Neuronal stem cell (in vitro differentiated cells): ENCODE measurements at regions not wholly inside any gene's neighbourhood (a gene's known extent, or its start where the extent isn't known, plus 50 kb on each side); places are given as distances from the start of the nearest gene placed in this dataset.

Experiments
- DNase-seq: peaks from one replicate; pipeline ENCODE4 v3.0.0-alpha.2; 2013; ENCODE audit warnings: low spot score
- H2AFZ ChIP-seq: one replicate; pipeline ENCODE4 v1.6.1; 2013; ENCODE audit warnings: mild to moderate bottlenecking, low read length, inconsistent platforms
- H2AK5ac ChIP-seq: 2 replicates; pipeline ENCODE4 v1.6.1; 2013; ENCODE audit warnings: low read depth, mild to moderate bottlenecking, inconsistent platforms, low read length, moderate library complexity, mixed read lengths
- H2BK120ac ChIP-seq: 2 replicates; pipeline ENCODE4 v1.6.1; 2013; ENCODE audit warnings: low read depth, mild to moderate bottlenecking, inconsistent platforms, low read length, moderate library complexity, mixed read lengths
- H2BK12ac ChIP-seq: one replicate; pipeline ENCODE4 v1.6.1; 2013; ENCODE audit warnings: low read length, inconsistent platforms
- H2BK15ac ChIP-seq: 2 replicates; pipeline ENCODE4 v1.6.1; 2013; ENCODE audit warnings: mild to moderate bottlenecking, low read length, inconsistent platforms, mixed read lengths
- H2BK5ac ChIP-seq: one replicate; pipeline ENCODE4 v1.6.1; 2013; ENCODE audit warnings: inconsistent platforms, mild to moderate bottlenecking, low read length, moderate library complexity
- H3K14ac ChIP-seq: one replicate; pipeline ENCODE4 v1.6.1; 2013; ENCODE audit warnings: low read length, inconsistent platforms
- H3K18ac ChIP-seq: 2 replicates; pipeline ENCODE4 v1.6.1; 2013; ENCODE audit warnings: low read length, inconsistent platforms
- H3K23ac ChIP-seq: 2 replicates; pipeline ENCODE4 v1.6.1; 2013; ENCODE audit warnings: low read depth, mild to moderate bottlenecking, mixed read lengths, low read length, inconsistent platforms; ENCODE audit not compliant: poor library complexity
- H3K27ac ChIP-seq: replicated peaks from 3 replicates; pipeline ENCODE4 v1.5.1; 2013; ENCODE audit warnings: low read length, inconsistent platforms
- H3K27me3 ChIP-seq, 3 experiments: 2 replicates each; pipeline ENCODE4 v1.6.1; 2013; ENCODE audit warnings: low read length in 3 of 3, mild to moderate bottlenecking in 2 of 3, inconsistent platforms in 1 of 3, low read depth in 1 of 3, mixed read lengths in 1 of 3, moderate library complexity in 1 of 3; ENCODE audit not compliant: control insufficient read depth in 3 of 3, insufficient read depth in 3 of 3
- H3K36me3 ChIP-seq, 2 donors: replicated peaks in 1 of 2; 2 replicates each; pipeline ENCODE4 v1.6.1; 2013; ENCODE audit warnings: low read length in 2 of 2; ENCODE audit not compliant: control insufficient read depth in 2 of 2, insufficient read depth in 2 of 2
- H3K4ac ChIP-seq: 2 replicates; pipeline ENCODE4 v1.6.1; 2013; ENCODE audit warnings: inconsistent platforms, mild to moderate bottlenecking, low read length, moderate library complexity
- H3K4me1 ChIP-seq, 2 donors: 1 replicate in 1 of 2; 2 replicates in 1 of 2; pipeline ENCODE4 v1.6.1; 2013; ENCODE audit warnings: low read length in 2 of 2, low read depth in 1 of 2; ENCODE audit not compliant: control insufficient read depth in 2 of 2, insufficient read depth in 1 of 2
- H3K4me2 ChIP-seq: one replicate; pipeline ENCODE4 v1.6.1; 2013; ENCODE audit warnings: mild to moderate bottlenecking, low read length, inconsistent platforms; ENCODE audit not compliant: insufficient read depth, poor library complexity, severe bottlenecking
- H3K4me3 ChIP-seq, 2 donors: 2 replicates each; pipeline ENCODE4 v1.5.1; 2013; ENCODE audit warnings: low read length in 2 of 2, mild to moderate bottlenecking in 2 of 2, inconsistent platforms in 1 of 2, moderate library complexity in 1 of 2
- H3K79me1 ChIP-seq: one replicate; pipeline ENCODE4 v1.6.1; 2013; ENCODE audit warnings: low read depth, mild to moderate bottlenecking, inconsistent platforms, low read length, moderate library complexity
- H3K9ac ChIP-seq: one replicate; pipeline ENCODE4 v1.6.1; 2013; ENCODE audit warnings: mild to moderate bottlenecking, low read depth, low read length, inconsistent platforms; ENCODE audit not compliant: poor library complexity
- H3K9me3 ChIP-seq, 2 donors: replicated peaks in 1 of 2; 2 replicates each; pipeline versions ENCODE3 to v1.6.1; 2013; ENCODE audit warnings: low read length in 2 of 2, mild to moderate bottlenecking in 2 of 2, inconsistent platforms in 1 of 2, low read depth in 1 of 2, mixed read lengths in 1 of 2, moderate library complexity in 1 of 2; ENCODE audit not compliant: control insufficient read depth in 2 of 2, insufficient read depth in 1 of 2
- H4K8ac ChIP-seq: one replicate; pipeline ENCODE4 v1.6.1; 2013; ENCODE audit warnings: low read depth, mild to moderate bottlenecking, inconsistent platforms, low read length, moderate library complexity
- H4K91ac ChIP-seq: one replicate; pipeline ENCODE4 v1.6.1; 2013; ENCODE audit warnings: low read length, low read depth, mild to moderate bottlenecking, inconsistent platforms; ENCODE audit not compliant: poor library complexity
- WGBS, 2 donors: extraction: QIAGEN DNeasy Blood & Tissue Kit; methylation state at CpG; one replicate each; pipeline ENCODE4 v1.1.7; 2013; ENCODE audit warnings: missing lambda C conversion rate in 2 of 2, mixed read lengths in 1 of 2; ENCODE audit not compliant: insufficient read length in 2 of 2, insufficient replicate concordance in 1 of 2; ENCODE audit errors: extremely low coverage in 2 of 2; 5-methylcytosine and 5-hydroxymethylcytosine counted together

DNA sequence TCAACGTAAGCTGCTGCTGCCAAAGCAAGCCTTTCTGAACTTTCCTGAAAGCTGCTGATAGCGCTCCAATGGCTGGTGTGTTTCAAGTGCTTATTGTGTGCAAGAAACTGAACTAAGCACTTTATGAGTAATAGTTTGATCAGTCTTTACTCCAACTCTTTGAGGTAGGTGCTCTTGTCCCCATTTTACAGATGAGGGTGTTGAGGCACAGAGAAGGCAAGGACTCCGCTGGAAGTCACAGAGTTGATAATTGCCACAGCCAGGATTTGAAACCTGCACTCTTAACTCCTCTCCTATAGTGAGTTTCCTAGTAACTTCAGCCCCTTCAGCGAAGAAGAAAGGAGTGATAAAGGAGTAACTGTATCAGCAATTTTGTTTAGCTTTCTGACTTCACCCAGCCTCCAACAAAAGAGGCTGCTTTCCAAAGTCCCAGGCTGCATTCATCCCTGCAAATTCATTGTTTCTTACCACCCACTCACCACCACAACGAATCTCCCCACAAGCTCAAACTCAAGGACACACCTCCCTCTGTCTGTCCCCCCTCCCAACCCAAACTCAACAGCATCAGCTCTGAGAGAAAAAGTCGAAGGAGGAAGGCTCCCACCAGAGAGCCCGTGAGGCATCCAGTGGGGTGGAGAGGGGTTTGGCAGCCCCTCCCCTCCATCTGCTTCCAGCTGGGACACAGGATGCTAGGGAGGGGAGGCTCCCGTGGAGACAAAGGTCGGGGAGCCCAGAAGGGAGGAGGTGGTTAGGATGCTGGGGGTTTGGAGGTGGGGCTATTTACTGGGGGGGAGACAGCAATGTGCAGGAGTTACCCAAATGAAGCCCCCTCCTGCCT is 139.6 kb downstream of the NAV1 start:
- Histone ChIP-seq H4K91ac (no peak overlapping the region), H3K4me1 (peaks cover 15 to 36% of the 10 kb centered on the region in 2 donors), H3K9ac (no peak overlapping the region), H2BK15ac (no peak overlapping the region), H4K8ac (no peak overlapping the region), H3K27ac (no peak overlapping the region), H2AK5ac (no peak overlapping the region), H2AFZ (no peak overlapping the region), H3K18ac (peak overlapping the region; percentile 8), H2BK120ac (no peak overlapping the region), H3K14ac (no peak overlapping the region), H3K79me1 (no peaks in the 10 kb centered on the region), H3K9me3 (no peaks in the 10 kb centered on the region), H2BK5ac (no peak overlapping the region), H3K27me3 (no peaks in the 10 kb centered on the region), H3K23ac (no peak overlapping the region), H2BK12ac (no peak overlapping the region), H3K4me2 (peak overlapping the region; percentile 20), H3K4me3 (no peak overlapping the region), H3K36me3 (no peaks in the 10 kb centered on the region), H3K4ac (no peak overlapping the region)
- DNase-seq: no peak
- WGBS, 2 donors: no CpG with 5 or more reads among the region's 9 CpGs

GRCh38 chr1:201681375-201681774 is 142.4 kb downstream of the NAV1 start:
- no peak overlapping the region for H3K4me3 ChIP-seq
- no peak overlapping the region for H2BK5ac ChIP-seq
- no peak overlapping the region for H3K18ac ChIP-seq
- no peaks in the 10 kb centered on the region for H3K36me3 ChIP-seq
- peaks cover 16 to 17% of the 10 kb centered on the region in 2 donors for H3K4me1 ChIP-seq
- no peak overlapping the region for H2BK120ac ChIP-seq
- no peak overlapping the region for H2AK5ac ChIP-seq
- no CpG with 5 or more reads among the region's 8 CpGs for WGBS, 2 donors
- no peak overlapping the region for H2BK12ac ChIP-seq
- H2AFZ ChIP-seq: no peak overlapping the region
- no peak overlapping the region for H3K4ac ChIP-seq
- no peak overlapping the region for H3K4me2 ChIP-seq
- no peaks in the 10 kb centered on the region for H3K9me3 ChIP-seq
- H3K27me3 ChIP-seq: no peaks in the 10 kb centered on the region
- no peak overlapping the region for H3K27ac ChIP-seq
- no peak overlapping the region for H4K8ac ChIP-seq
- no peak overlapping the region for H4K91ac ChIP-seq
- DNase-seq: no peak
- H3K9ac ChIP-seq: no peak overlapping the region
- no peak overlapping the region for H2BK15ac ChIP-seq
- H3K79me1 ChIP-seq: no peaks in the 10 kb centered on the region
- H3K23ac ChIP-seq: no peak overlapping the region
- no peak overlapping the region for H3K14ac ChIP-seq

- DNase-seq: no peak
- Histone ChIP-seq H3K18ac (no peak overlapping the region), H2BK5ac (no peak overlapping the region), H2AK5ac (no peak overlapping the region), H2AFZ (no peak overlapping the region), H3K4ac (no peak overlapping the region), H3K23ac (no peak overlapping the region), H4K8ac (no peak overlapping the region), H3K9ac (no peak overlapping the region), H3K27ac (no peak overlapping the region), H3K9me3 (no peaks in the 10 kb centered on the region), H2BK15ac (no peak overlapping the region), H2BK12ac (no peak overlapping the region), H4K91ac (no peak overlapping the region), H3K4me2 (no peak overlapping the region), H3K36me3 (no peaks in the 10 kb centered on the region), H3K4me3 (no peak overlapping the region), H3K79me1 (no peaks in the 10 kb centered on the region), H3K27me3 (no peaks in the 10 kb centered on the region), H2BK120ac (no peak overlapping the region), H3K14ac (no peak overlapping the region), H3K4me1 (peaks cover 18 to 23% of the 10 kb centered on the region in 2 donors)
- no CpG with 5 or more reads among the region's 4 CpGs for WGBS, 2 donors
These were observed 144.0 kb downstream of the NAV1 start for GRCh38 chr1:201682964-201683363.

GRCh38 chr1:201683397-201683796 is 144.5 kb downstream of the NAV1 start:
- Histone ChIP-seq H2BK15ac (no peak overlapping the region), H3K79me1 (no peaks in the 10 kb centered on the region), H2BK5ac (no peak overlapping the region), H3K18ac (peak overlapping the region; percentile 5), H3K9ac (no peak overlapping the region), H3K4me1 (peaks cover 18 to 23% of the 10 kb centered on the region in 2 donors), H2BK120ac (no peak overlapping the region), H2BK12ac (no peak overlapping the region), H3K23ac (no peak overlapping the region), H3K36me3 (no peaks in the 10 kb centered on the region), H3K4me3 (no peak overlapping the region), H2AFZ (no peak overlapping the region), H3K4ac (no peak overlapping the region), H4K8ac (no peak overlapping the region), H3K27me3 (no peaks in the 10 kb centered on the region), H4K91ac (no peak overlapping the region), H3K27ac (no peak overlapping the region), H3K9me3 (no peaks in the 10 kb centered on the region), H3K4me2 (no peak overlapping the region), H2AK5ac (no peak overlapping the region), H3K14ac (no peak overlapping the region)
- no CpG with 5 or more reads among the region's 6 CpGs for WGBS, 2 donors
- no peak for DNase-seq
